Panc1 (cell line): ENCODE measurements at regions not wholly inside any gene's neighbourhood (a gene's known extent, or its start where the extent isn't known, plus 50 kb on each side); places are given as distances from the start of the nearest gene placed in this dataset.

ENCODE experiments used
- ATAC-seq: fragments of 200-7000 bp; cut with Tn5 transposase; 2 replicates; pipeline ENCODE4 v1.9.1; 2020; ENCODE audit warnings: mild to moderate bottlenecking, moderate library complexity
- BruUV-seq: library from RNA; stranded (reverse); fragments of 400-500 nt; replicated peaks from 2 replicates; lab custom pipeline; 2021; lab: Mats Ljungman, UMichigan
- CTCF ChIA-PET: fragments of 300-600 bp; sonication (Branson Sonifier 250); formaldehyde crosslinking; loops from one replicate; lab custom pipeline; 2022; ENCODE audit warnings: antibody characterized with exemption; lab: Charles Lee
- POLR2A ChIA-PET: fragments of 300-600 bp; sonication (Branson Sonifier 250); formaldehyde crosslinking; loops from one replicate; lab custom pipeline; 2022; ENCODE audit warnings: antibody characterized with exemption; lab: Charles Lee
- DNase-seq: peaks from one replicate; pipeline ENCODE4 v3.0.0-alpha.2; 2010; ENCODE audit warnings: low read depth, low spot score
- H3K27ac ChIP-seq: 2 replicates; pipeline ENCODE4 v1.5.1; 2011; ENCODE audit warnings: mild to moderate bottlenecking, low read length, inconsistent platforms
- H3K27me3 ChIP-seq: fragments of 200-500 bp; sonication (Bioruptor generic); 2 replicates; pipeline ENCODE4 v1.6.0; 2014; ENCODE audit warnings: low read length, inconsistent platforms; ENCODE audit not compliant: control insufficient read depth, insufficient read depth
- H3K36me3 ChIP-seq: fragments of 200-500 bp; sonication (Bioruptor generic); 2 replicates; pipeline ENCODE4 v1.5.1; 2014; ENCODE audit warnings: inconsistent platforms, mild to moderate bottlenecking, low read length, moderate library complexity; ENCODE audit not compliant: control insufficient read depth, insufficient read depth
- H3K4me1 ChIP-seq: 2 replicates; pipeline ENCODE4 v1.5.1; 2011; ENCODE audit warnings: inconsistent platforms, mild to moderate bottlenecking, low read length, moderate library complexity; ENCODE audit not compliant: control insufficient read depth, insufficient read depth
- H3K4me3 ChIP-seq, 2 experiments: 2 replicates each; pipeline ENCODE4 v1.5.1; 2011 to 2012; ENCODE audit warnings: low read depth in 2 of 2, low read length in 2 of 2, mild to moderate bottlenecking in 2 of 2, inconsistent platforms in 1 of 2, moderate library complexity in 1 of 2
- H3K9me3 ChIP-seq: fragments of 200-500 bp; sonication (Bioruptor generic); 2 replicates; pipeline ENCODE4 v1.5.1; 2014; ENCODE audit warnings: low read depth, mild to moderate bottlenecking, inconsistent platforms, low read length, moderate library complexity; ENCODE audit not compliant: control insufficient read depth, insufficient read depth
- CTCF ChIP-seq: fragments of 450-650 bp; IDR thresholded peaks from 2 replicates; pipeline ENCODE4 v1.5.1; 2017; ENCODE audit warnings: mild to moderate bottlenecking
- POLR2AphosphoS5 ChIP-seq: IDR thresholded peaks from 2 replicates; pipeline ENCODE4 v1.6.1; 2012; ENCODE audit warnings: mild to moderate bottlenecking, low read depth, low read length, moderate library complexity
- REST ChIP-seq, 2 experiments: IDR thresholded peaks; 2 replicates each; pipeline ENCODE4 v1.6.1; 2011 to 2012; ENCODE audit warnings: low read depth in 2 of 2, control low read depth in 1 of 2, low read length in 1 of 2, mild to moderate bottlenecking in 1 of 2, moderate library complexity in 1 of 2; ENCODE audit not compliant: insufficient read depth in 1 of 2
- SIN3A ChIP-seq: IDR thresholded peaks from 2 replicates; pipeline ENCODE4 v1.6.1; 2012; ENCODE audit warnings: low read depth, mild to moderate bottlenecking, low read length, moderate library complexity, borderline replicate concordance; ENCODE audit not compliant: insufficient read depth
- TCF7L2 ChIP-seq: IDR thresholded peaks from 2 replicates; pipeline ENCODE4 v1.6.1; 2011; ENCODE audit warnings: mild to moderate bottlenecking, low read depth, low read length, inconsistent platforms
- in situ Hi-C: cut with HindIII; loops from 2 replicates; pipeline ENCODE4 v1.10.0; 2016; ENCODE audit warnings: low sequenced_read_pairs, low pct_unique_long_range_greater_than_20kb
- intact Hi-C: fragments of 100-400 bp; cut with micrococcal nuclease; formaldehyde crosslinking; loops from one replicate; pipeline ENCODE4 v1.10.0; 2022; ENCODE audit not compliant: unreplicated experiment

- ATAC-seq = peak; percentile 30; the same call in 1 of the 2 replicates
- POLR2A ChIA-PET = no interaction called here
Observed at GRCh38 chr10:83991986-83992753, 147.1 kb upstream of the GHITM start.

GRCh38 chr10:83994325-83994724 is 145.0 kb upstream of the GHITM start:
- CTCF ChIA-PET = no interaction called here
- ATAC-seq = no peak
- no peak overlapping the region for H3K4me3 ChIP-seq
- POLR2A ChIA-PET = interaction anchor here (0.6 kb wide), 1 partner anchor 16 kb away, joined by 18 read pairs; no protein-coding TSS in a partner anchor
- intact Hi-C loops = no loop called here
- in situ Hi-C loops = no loop called here
- no TSS peak for BruUV-seq
- peaks cover 6% of the 10 kb centered on the region; the same call in 1 of the 2 replicates for H3K27me3 ChIP-seq
- TF ChIP-seq TCF7L2 = no peak
- no peak overlapping the region for H3K27ac ChIP-seq
- no peaks in the 10 kb centered on the region for H3K36me3 ChIP-seq
- H3K9me3 ChIP-seq = no peaks in the 10 kb centered on the region
- no peaks in the 10 kb centered on the region for H3K4me1 ChIP-seq
- no peak for DNase-seq

More at GRCh38 chr10:83991986-83992753, 147.1 kb upstream of the GHITM start:
- DNase-seq = no peak
- no peak overlapping the region for H3K4me3 ChIP-seq
- in situ Hi-C loops = no loop called here
- TF ChIP-seq CTCF (peak; percentile 68), SIN3A (no peak)
- H3K9me3 ChIP-seq = no peaks in the 10 kb centered on the region
- CTCF ChIA-PET = no interaction called here
- BruUV-seq = no TSS peak
- no peaks in the 10 kb centered on the region for H3K4me1 ChIP-seq
- no peaks in the 10 kb centered on the region for H3K36me3 ChIP-seq
- H3K27me3 ChIP-seq = peaks cover 3% of the 10 kb centered on the region; the same call in 1 of the 2 replicates
- intact Hi-C loops = no loop called here
- no peak overlapping the region for H3K27ac ChIP-seq

- intact Hi-C loops = no loop called here
- no peaks in the 10 kb centered on the region for H3K4me1 ChIP-seq
- CTCF ChIA-PET = no interaction called here
- no TSS peak for BruUV-seq
- no peak overlapping the region for H3K4me3 ChIP-seq
- TF ChIP-seq POLR2AphosphoS5 = no peak
- no peak for TF ChIP-seq REST (IDR thresholded peaks at IDR 0.05; ENCODE audit: insufficient read depth in 1 of 2, low read depth in 2 of 2, low read length in 1 of 2)
- TF ChIP-seq CTCF = no peak
- no peak for TF ChIP-seq SIN3A
- no peak for TF ChIP-seq TCF7L2
- in situ Hi-C loops = no loop called here
- DNase-seq = no peak
- peaks cover 6% of the 10 kb centered on the region; the same call in 1 of the 2 replicates for H3K27me3 ChIP-seq
- no peak for ATAC-seq
- POLR2A ChIA-PET = no interaction called here
- H3K36me3 ChIP-seq = no peaks in the 10 kb centered on the region
- H3K9me3 ChIP-seq = no peaks in the 10 kb centered on the region
- H3K27ac ChIP-seq = no peak overlapping the region
Observed at GRCh38 chr10:83995738-83996331, 143.5 kb upstream of the GHITM start.
